ENCODE measurements at regions not wholly inside any gene's neighbourhood (a gene's known extent, or its start where the extent isn't known, plus 50 kb on each side); places are given as distances from the start of the nearest gene placed in this dataset.

DNA sequence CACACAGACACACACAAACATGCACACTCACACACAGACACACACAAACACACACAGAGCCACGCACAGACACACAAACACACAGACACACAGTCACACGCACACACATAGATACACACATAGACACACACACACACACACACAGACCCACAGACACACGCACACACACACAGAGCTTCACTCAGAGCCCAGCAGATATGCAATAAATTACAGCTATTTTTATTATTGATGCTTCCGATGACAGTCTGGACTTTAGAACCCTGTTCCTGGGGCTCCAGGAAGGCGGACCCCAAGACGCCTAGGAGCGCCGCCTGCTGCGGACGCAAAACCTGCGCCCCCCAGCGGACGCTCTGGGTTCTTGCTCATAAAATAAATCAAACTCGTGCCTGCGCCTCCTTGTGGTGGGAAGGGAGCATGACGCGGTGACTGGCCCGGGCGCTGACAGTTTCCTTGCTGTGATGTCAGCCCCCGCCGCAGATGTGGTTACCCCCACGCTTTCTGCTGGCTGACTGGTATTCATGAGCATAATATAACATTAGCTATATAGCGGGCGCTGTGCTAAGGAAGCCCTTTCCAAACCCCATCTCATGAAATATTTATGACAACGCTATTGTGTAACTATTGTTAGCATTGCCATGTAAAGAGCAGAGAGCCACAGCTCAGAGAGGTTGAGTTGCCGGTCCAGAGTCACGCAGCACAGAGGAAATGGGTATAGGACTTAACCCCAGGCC, 64.4 kb upstream of the TM9SF2 start:
- no peak for DNase-seq

DNA sequence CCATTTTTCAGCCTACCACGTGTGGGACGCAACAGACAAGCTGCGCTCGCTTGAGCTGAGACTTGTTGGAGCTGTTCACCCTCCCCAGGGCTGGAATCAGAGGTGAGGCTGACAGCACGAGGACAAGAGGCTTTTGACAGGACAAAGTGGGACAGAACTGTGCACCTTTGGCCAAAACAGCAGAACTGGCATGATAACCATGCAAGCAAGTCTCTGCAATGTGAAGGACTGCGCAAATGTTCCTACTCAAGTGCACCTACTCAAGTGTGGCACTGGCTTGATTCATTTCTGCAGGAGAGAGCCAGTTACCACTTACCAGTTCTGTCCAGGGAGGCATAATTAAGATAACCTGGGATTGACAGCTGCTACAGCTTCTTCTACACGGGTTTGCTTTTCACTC, 62.2 kb upstream of the TM9SF2 start:
- peak; percentile 16 for DNase-seq

- DNase-seq, result no peak
These were observed 61.2 kb upstream of the TM9SF2 start for GRCh38 chr13:99439850-99440604.

- DNase-seq, result peak; percentile 25
These were observed 58.9 kb upstream of the TM9SF2 start for GRCh38 chr13:99442273-99442895.

- DNase-seq, result no peak
These were observed 55.0 kb upstream of the TM9SF2 start for GRCh38 chr13:99446242-99446641.

DNA sequence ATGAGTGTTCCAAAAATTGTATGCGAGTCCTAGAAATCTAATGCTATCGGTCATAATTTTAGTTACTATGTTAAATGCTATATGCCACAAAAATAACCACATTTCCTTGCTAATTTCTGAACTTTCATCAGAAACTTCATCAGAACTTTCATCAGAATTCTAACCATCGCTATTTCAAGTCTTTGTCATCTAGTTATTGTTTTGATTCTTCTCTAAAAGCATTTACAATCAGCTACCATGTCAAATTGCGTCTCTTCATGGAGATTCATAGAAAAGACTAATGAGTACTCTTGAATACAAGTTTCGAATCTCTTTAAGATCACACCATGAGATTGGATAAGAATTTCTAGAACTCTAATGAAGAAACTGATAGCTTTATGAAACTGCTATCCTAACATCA, 52.7 kb upstream of the TM9SF2 start:
- DNase-seq, result no peak

DNA sequence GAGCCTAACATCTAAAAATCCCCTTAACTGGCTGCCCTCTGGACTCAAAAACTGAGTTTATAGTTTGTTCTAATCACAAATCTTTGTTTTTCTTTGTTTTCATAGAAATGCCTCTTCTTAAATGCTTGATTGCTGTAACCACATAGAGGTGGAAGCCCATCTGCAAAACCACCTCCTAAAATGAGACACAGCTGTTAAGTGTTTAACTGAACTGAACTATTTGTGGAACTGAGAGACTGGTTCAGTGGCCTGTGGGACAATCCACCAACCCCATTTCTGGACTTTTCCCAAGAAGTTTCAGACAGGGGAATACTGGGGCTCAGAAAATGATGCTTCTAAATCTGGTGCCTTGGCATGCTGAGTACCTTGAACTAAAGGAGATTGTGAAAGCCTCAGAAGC, 50.9 kb upstream of the TM9SF2 start:
- no peak for DNase-seq
